ENCODE measurements at regions not wholly inside any gene's neighbourhood (a gene's known extent, or its start where the extent isn't known, plus 50 kb on each side); places are given as distances from the start of the nearest gene placed in this dataset.
A peak's percentile ranks its signal among the peaks of the same experiment; 100 is the strongest.

DNA sequence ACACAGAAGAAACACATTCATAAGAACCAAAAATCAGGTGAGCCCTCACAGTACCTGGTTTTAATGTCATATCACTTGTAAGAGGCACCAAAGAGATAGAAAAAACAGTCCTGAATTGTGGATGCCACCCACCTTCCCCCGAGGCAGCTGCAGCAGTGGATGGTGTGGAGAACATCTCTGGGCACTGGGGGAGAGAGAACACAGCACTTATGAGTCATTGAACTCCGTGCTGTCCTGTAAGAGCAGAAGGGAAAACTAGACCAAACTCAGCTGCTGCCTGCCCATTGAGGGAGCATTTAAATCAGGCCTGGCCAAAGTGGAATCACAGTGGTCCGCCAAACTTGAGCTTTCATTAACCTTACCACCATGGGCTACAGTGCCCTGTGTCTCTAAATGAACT is 296.2 kb downstream of the SPATA31D1 start:
- Histone ChIP-seq H3K27me3 (ENCODE audit: control insufficient read depth, insufficient read depth, low read length) (no peaks in the 10 kb centered on the region), H3K79me2 (ENCODE audit: control insufficient read depth, insufficient read depth, low read length) (no peaks in the 10 kb centered on the region), H3K4me1 (ENCODE audit: control insufficient read depth, extremely low read depth, insufficient read depth, low read length) (no peaks in the 10 kb centered on the region), H3K36me3 (ENCODE audit: control insufficient read depth, insufficient read depth, low read length) (no peaks in the 10 kb centered on the region), H3K9me3 (ENCODE audit: control insufficient read depth, insufficient read depth, low read depth, low read length) (no peaks in the 10 kb centered on the region), H3K4me2 (ENCODE audit: extremely low read depth, insufficient read depth, low read length) (no peak overlapping the region), H3K27ac (ENCODE audit: insufficient read depth, low read length) (no peak overlapping the region), H4K20me1 (ENCODE audit: control insufficient read depth, extremely low read depth, insufficient read depth, low read length) (no peaks in the 10 kb centered on the region), H3K4me3 (replicated peaks in 1 of 4; ENCODE audit: control extremely low read depth in 1 of 4, insufficient read depth in 1 of 4, low read depth in 3 of 4, low read length in 4 of 4) (no peak overlapping the region), H3K9ac (ENCODE audit: insufficient read depth, low read length) (no peak overlapping the region), H2AFZ (ENCODE audit: low read length) (no peak overlapping the region)
- DNase-seq (ENCODE audit: low read depth in 2 of 2), result peak in 1 of 2 donors; percentile 11
- TF ChIP-seq CTCF (conservative IDR thresholded peaks at IDR 0.05 in 1 of 2, IDR thresholded peaks at IDR 0.05 in 1 of 2; ENCODE audit: low read depth in 1 of 2, low read length in 2 of 2), result no peak
- no peak for TF ChIP-seq EZH2 (IDR thresholded peaks at IDR 0.05; ENCODE audit: low read length, missing control alignments)

DNA sequence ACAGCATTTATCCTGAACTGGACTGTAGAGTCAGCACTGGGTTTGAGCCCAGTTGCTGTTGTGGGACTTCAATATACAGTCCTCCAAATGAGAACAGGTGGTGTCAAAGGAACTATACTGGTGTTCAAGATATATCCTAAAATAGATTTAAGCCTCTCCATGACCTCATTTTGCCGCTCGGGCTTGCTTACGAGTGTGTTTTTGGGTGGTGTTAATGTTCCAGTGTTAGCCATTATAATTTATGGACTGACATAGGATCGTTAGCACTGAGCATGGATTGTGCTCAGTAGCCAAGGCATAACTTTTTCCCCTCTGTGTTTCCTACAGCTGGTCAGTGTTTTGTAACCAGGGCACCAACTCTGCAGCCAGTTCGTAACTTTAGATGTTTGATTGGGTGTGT is 306.6 kb downstream of the SPATA31D1 start:
- no peak overlapping the region for H2AFZ ChIP-seq (ENCODE audit: low read length)
- no peaks in the 10 kb centered on the region for H3K36me3 ChIP-seq (ENCODE audit: control insufficient read depth, insufficient read depth, low read length)
- DNase-seq (ENCODE audit: low read depth in 2 of 2), result no peak
- no peak overlapping the region for H3K4me2 ChIP-seq (ENCODE audit: extremely low read depth, insufficient read depth, low read length)
- H3K27ac ChIP-seq (ENCODE audit: insufficient read depth, low read length), result no peak overlapping the region
- no peaks in the 10 kb centered on the region for H3K4me1 ChIP-seq (ENCODE audit: control insufficient read depth, extremely low read depth, insufficient read depth, low read length)
- H3K9me3 ChIP-seq (ENCODE audit: control insufficient read depth, insufficient read depth, low read depth, low read length), result no peaks in the 10 kb centered on the region
- no peaks in the 10 kb centered on the region for H3K79me2 ChIP-seq (ENCODE audit: control insufficient read depth, insufficient read depth, low read length)
- H3K27me3 ChIP-seq (ENCODE audit: control insufficient read depth, insufficient read depth, low read length), result no peaks in the 10 kb centered on the region
- H3K4me3 ChIP-seq (replicated peaks in 1 of 4; ENCODE audit: control extremely low read depth in 1 of 4, insufficient read depth in 1 of 4, low read depth in 3 of 4, low read length in 4 of 4), result no peak overlapping the region
- TF ChIP-seq EZH2 (IDR thresholded peaks at IDR 0.05; ENCODE audit: low read length, missing control alignments) (no peak), CTCF (conservative IDR thresholded peaks at IDR 0.05 in 1 of 2, IDR thresholded peaks at IDR 0.05 in 1 of 2; ENCODE audit: low read depth in 1 of 2, low read length in 2 of 2) (no peak)
- no peak overlapping the region for H3K9ac ChIP-seq (ENCODE audit: insufficient read depth, low read length)
- H4K20me1 ChIP-seq (ENCODE audit: control insufficient read depth, extremely low read depth, insufficient read depth, low read length), result no peaks in the 10 kb centered on the region

DNA sequence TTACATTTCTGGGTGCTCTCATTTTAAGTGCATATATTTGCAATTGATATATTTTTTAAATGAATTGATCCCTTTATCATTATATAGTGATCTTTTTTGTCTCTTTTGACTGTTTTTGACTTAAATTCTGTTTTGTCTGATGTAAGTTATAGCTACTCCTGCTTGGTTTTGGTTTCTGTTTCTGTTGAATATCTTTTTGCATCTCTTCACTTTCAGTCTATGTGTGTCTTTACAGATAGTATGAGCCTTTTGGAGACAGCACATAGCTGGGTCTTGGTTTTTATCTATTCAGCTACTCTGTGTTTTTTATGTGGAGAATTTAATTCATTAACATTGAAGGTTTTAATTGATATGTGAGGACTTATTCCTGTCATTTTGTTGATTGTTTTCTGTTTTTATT is 311.3 kb downstream of the SPATA31D1 start:
- no peaks in the 10 kb centered on the region for H3K27me3 ChIP-seq (ENCODE audit: control insufficient read depth, insufficient read depth, low read length)
- H3K79me2 ChIP-seq (ENCODE audit: control insufficient read depth, insufficient read depth, low read length), result no peaks in the 10 kb centered on the region
- no peaks in the 10 kb centered on the region for H3K9me3 ChIP-seq (ENCODE audit: control insufficient read depth, insufficient read depth, low read depth, low read length)
- H3K4me2 ChIP-seq (ENCODE audit: extremely low read depth, insufficient read depth, low read length), result no peak overlapping the region
- H3K4me1 ChIP-seq (ENCODE audit: control insufficient read depth, extremely low read depth, insufficient read depth, low read length), result no peaks in the 10 kb centered on the region
- no peak overlapping the region for H2AFZ ChIP-seq (ENCODE audit: low read length)
- TF ChIP-seq EZH2 (IDR thresholded peaks at IDR 0.05; ENCODE audit: low read length, missing control alignments) (no peak), CTCF (conservative IDR thresholded peaks at IDR 0.05 in 1 of 2, IDR thresholded peaks at IDR 0.05 in 1 of 2; ENCODE audit: low read depth in 1 of 2, low read length in 2 of 2) (no peak)
- no peaks in the 10 kb centered on the region for H3K36me3 ChIP-seq (ENCODE audit: control insufficient read depth, insufficient read depth, low read length)
- no peak overlapping the region for H3K27ac ChIP-seq (ENCODE audit: insufficient read depth, low read length)
- no peak overlapping the region for H3K9ac ChIP-seq (ENCODE audit: insufficient read depth, low read length)
- H3K4me3 ChIP-seq (replicated peaks in 1 of 4; ENCODE audit: control extremely low read depth in 1 of 4, insufficient read depth in 1 of 4, low read depth in 3 of 4, low read length in 4 of 4), result no peak overlapping the region
- peak in 1 of 2 donors; percentile 2 for DNase-seq (ENCODE audit: low read depth in 2 of 2)
- no peaks in the 10 kb centered on the region for H4K20me1 ChIP-seq (ENCODE audit: control insufficient read depth, extremely low read depth, insufficient read depth, low read length)
